SK-N-SH treated with all-trans-retinoic acid at 6 μM for 48 hours (cell line): ENCODE measurements at regions not wholly inside any gene's neighbourhood (a gene's known extent, or its start where the extent isn't known, plus 50 kb on each side); places are given as distances from the start of the nearest gene placed in this dataset.
A peak's percentile ranks its signal among the peaks of the same experiment; 100 is the strongest.

Source experiments
- ATAC-seq: fragments of 200-7000 bp; cut with Tn5 transposase; 3 replicates; pipeline ENCODE4 v1.9.1; 2020; ENCODE audit warnings: mild to moderate bottlenecking, moderate library complexity
- ARNTL ChIP-seq: fragments of 450-650 bp; formaldehyde crosslinking; IDR thresholded peaks from 2 replicates; pipeline ENCODE4 v1.5.0; 2020; ENCODE audit warnings: low read depth, mild to moderate bottlenecking, moderate library complexity, borderline replicate concordance
- BACH2 ChIP-seq: fragments of 250-450 bp; sonication (Bioruptor Pico); IDR thresholded peaks from 2 replicates; pipeline ENCODE4 v1.9.0; 2021; ENCODE audit warnings: mild to moderate bottlenecking, borderline replicate concordance
- CSDC2 ChIP-seq: fragments of 250-450 bp; sonication (Bioruptor Pico); IDR thresholded peaks from 2 replicates; pipeline ENCODE4 v1.5.0; 2020; ENCODE audit warnings: mild to moderate bottlenecking, moderate library complexity
- CSRNP3 ChIP-seq: fragments of 250-450 bp; sonication (Bioruptor Pico); IDR thresholded peaks from 2 replicates; pipeline ENCODE4 v1.5.1; 2021; ENCODE audit warnings: mild to moderate bottlenecking, moderate library complexity
- ESRRG ChIP-seq: fragments of 250-450 bp; sonication (Bioruptor Pico); IDR thresholded peaks from 2 replicates; pipeline ENCODE4 v1.6.1; 2021; ENCODE audit warnings: mild to moderate bottlenecking
- GLIS3 ChIP-seq: fragments of 250-450 bp; sonication (Bioruptor Pico); IDR thresholded peaks from 2 replicates; pipeline ENCODE4 v1.5.0; 2020; ENCODE audit warnings: mild to moderate bottlenecking, moderate library complexity
- ISL1 ChIP-seq: fragments of 250-450 bp; sonication (Bioruptor Pico); IDR thresholded peaks from 2 replicates; pipeline ENCODE4 v2.1.2; 2022; ENCODE audit warnings: mild to moderate bottlenecking, moderate library complexity
- OSR1 ChIP-seq: fragments of 250-450 bp; sonication (Bioruptor Pico); IDR thresholded peaks from 2 replicates; pipeline ENCODE4 v1.8.0; 2022; ENCODE audit warnings: moderate library complexity, mild to moderate bottlenecking, inconsistent platforms
- RARB ChIP-seq: fragments of 250-450 bp; sonication (Bioruptor Pico); IDR thresholded peaks from 2 replicates; pipeline ENCODE4 v1.8.0; 2021; ENCODE audit warnings: mild to moderate bottlenecking, moderate library complexity
- SNAI2 ChIP-seq: fragments of 250-450 bp; sonication (Bioruptor Pico); IDR thresholded peaks from 2 replicates; pipeline ENCODE4 v1.5.0; 2020; ENCODE audit warnings: mild to moderate bottlenecking, moderate library complexity
- TCF4 ChIP-seq: fragments of 250-450 bp; sonication (Bioruptor Pico); IDR thresholded peaks from 2 replicates; pipeline ENCODE4 v1.8.0; 2021; ENCODE audit warnings: mild to moderate bottlenecking, moderate library complexity, borderline replicate concordance
- TOX ChIP-seq: fragments of 250-450 bp; sonication (Bioruptor Pico); IDR thresholded peaks from 2 replicates; pipeline ENCODE4 v1.8.0; 2021; ENCODE audit warnings: mild to moderate bottlenecking, moderate library complexity, borderline replicate concordance
- TSHZ2 ChIP-seq: fragments of 250-450 bp; sonication (Bioruptor Pico); IDR thresholded peaks from 2 replicates; pipeline ENCODE4 v1.5.0; 2020; ENCODE audit warnings: mild to moderate bottlenecking, moderate library complexity
- ZC3H10 ChIP-seq: fragments of 250-450 bp; sonication (Bioruptor Pico); IDR thresholded peaks from 2 replicates; pipeline ENCODE4 v1.5.1; 2021; ENCODE audit warnings: mild to moderate bottlenecking, moderate library complexity
- ZFP3 ChIP-seq: fragments of 250-450 bp; sonication (Bioruptor Pico); IDR thresholded peaks from 2 replicates; pipeline ENCODE4 v1.5.0; 2020; ENCODE audit warnings: mild to moderate bottlenecking, moderate library complexity
- ZFP30 ChIP-seq: fragments of 450-650 bp; formaldehyde crosslinking; IDR thresholded peaks from 2 replicates; pipeline ENCODE4 v1.5.0; 2022; ENCODE audit warnings: mild to moderate bottlenecking, moderate library complexity
- ZNF565 ChIP-seq: fragments of 450-650 bp; formaldehyde crosslinking; conservative IDR thresholded peaks from 2 replicates; pipeline ENCODE4 v1.5.0; 2020; ENCODE audit warnings: low read depth, mild to moderate bottlenecking, moderate library complexity
- ZNF70 ChIP-seq: fragments of 450-650 bp; formaldehyde crosslinking; IDR thresholded peaks from 2 replicates; pipeline ENCODE4 v1.5.0; 2020; ENCODE audit warnings: mild to moderate bottlenecking, moderate library complexity
- ZNF8 ChIP-seq: fragments of 450-650 bp; formaldehyde crosslinking; IDR thresholded peaks from 2 replicates; pipeline ENCODE4 v1.5.0; 2020; ENCODE audit warnings: mild to moderate bottlenecking, moderate library complexity
- TF ChIP-seq, protein P1 (sequence below): fragments of 250-450 bp; sonication (Bioruptor Pico); IDR thresholded peaks from 2 replicates; pipeline ENCODE4 v1.8.0; 2021; ENCODE audit warnings: low read depth, mild to moderate bottlenecking, moderate library complexity, borderline replicate concordance

- TF ChIP-seq ZNF70 (CRISPR knock-in tag) = no peak
- TF ChIP-seq ZNF565 (CRISPR knock-in tag) = no peak
- no peak for TF ChIP-seq CSDC2 (CRISPR knock-in tag)
- TF ChIP-seq ZNF8 = no peak
- TF ChIP-seq TOX (CRISPR knock-in tag) = no peak
- TF ChIP-seq, protein P1, sequence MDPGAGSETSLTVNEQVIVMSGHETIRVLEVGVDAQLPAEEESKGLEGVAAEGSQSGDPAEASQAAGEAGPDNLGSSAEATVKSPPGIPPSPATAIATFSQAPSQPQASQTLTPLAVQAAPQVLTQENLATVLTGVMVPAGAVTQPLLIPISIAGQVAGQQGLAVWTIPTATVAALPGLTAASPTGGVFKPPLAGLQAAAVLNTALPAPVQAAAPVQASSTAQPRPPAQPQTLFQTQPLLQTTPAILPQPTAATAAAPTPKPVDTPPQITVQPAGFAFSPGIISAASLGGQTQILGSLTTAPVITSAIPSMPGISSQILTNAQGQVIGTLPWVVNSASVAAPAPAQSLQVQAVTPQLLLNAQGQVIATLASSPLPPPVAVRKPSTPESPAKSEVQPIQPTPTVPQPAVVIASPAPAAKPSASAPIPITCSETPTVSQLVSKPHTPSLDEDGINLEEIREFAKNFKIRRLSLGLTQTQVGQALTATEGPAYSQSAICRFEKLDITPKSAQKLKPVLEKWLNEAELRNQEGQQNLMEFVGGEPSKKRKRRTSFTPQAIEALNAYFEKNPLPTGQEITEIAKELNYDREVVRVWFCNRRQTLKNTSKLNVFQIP (CRISPR knock-in tag) = no peak
- TF ChIP-seq SNAI2 (CRISPR knock-in tag) = no peak
- no peak for TF ChIP-seq TSHZ2 (CRISPR knock-in tag)
- TF ChIP-seq ISL1 = no peak
- no peak for TF ChIP-seq ZC3H10 (CRISPR knock-in tag)
- TF ChIP-seq ESRRG (CRISPR knock-in tag) = no peak
- no peak for TF ChIP-seq ARNTL
- TF ChIP-seq OSR1 (CRISPR knock-in tag) = no peak
- no peak for TF ChIP-seq BACH2 (CRISPR knock-in tag)
- TF ChIP-seq GLIS3 = no peak
- TF ChIP-seq CSRNP3 (CRISPR knock-in tag) = no peak
- TF ChIP-seq RARB (CRISPR knock-in tag) = no peak
These were observed 68.9 kb upstream of the EXOC4 start for GRCh38 chr7:133183969-133184368.

GRCh38 chr7:133185512-133185911 lies 67.4 kb upstream of the EXOC4 start:
- ATAC-seq = no peak
- no peak for TF ChIP-seq CSDC2 (CRISPR knock-in tag)
- TF ChIP-seq SNAI2 (CRISPR knock-in tag) = no peak
- TF ChIP-seq ESRRG (CRISPR knock-in tag) = no peak
- TF ChIP-seq RARB (CRISPR knock-in tag) = no peak
- no peak for TF ChIP-seq TSHZ2 (CRISPR knock-in tag)
- TF ChIP-seq TOX (CRISPR knock-in tag) = no peak
- TF ChIP-seq GLIS3 = no peak
- TF ChIP-seq ZNF70 (CRISPR knock-in tag) = no peak
- TF ChIP-seq ISL1 = no peak
- no peak for TF ChIP-seq ZNF8
- no peak for TF ChIP-seq ZC3H10 (CRISPR knock-in tag)
- no peak for TF ChIP-seq TCF4 (CRISPR knock-in tag)
- no peak for TF ChIP-seq ARNTL

More at GRCh38 chr7:133183969-133184368, 68.9 kb upstream of the EXOC4 start:
- ATAC-seq = no peak

DNA sequence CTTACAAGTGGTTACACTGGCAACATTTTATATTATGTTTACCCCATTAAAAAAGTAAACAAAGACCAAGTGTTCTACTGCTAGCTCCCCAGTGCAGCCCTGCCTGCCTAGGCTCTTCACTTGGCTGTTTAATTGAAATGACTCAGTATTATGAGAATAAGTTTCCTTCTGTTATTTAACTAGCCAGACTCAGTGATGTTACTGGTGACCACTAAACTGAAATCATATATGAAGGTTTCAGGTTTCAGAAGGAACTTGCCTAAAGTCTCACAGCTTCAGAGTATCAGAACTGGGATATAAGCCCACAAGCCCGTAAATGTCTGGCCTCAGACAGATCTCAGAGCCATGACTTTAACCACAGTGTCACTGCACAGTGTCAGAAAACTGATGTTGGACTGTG lies 66.8 kb upstream of the EXOC4 start:
- peak; percentile 52 for ATAC-seq
- TF ChIP-seq ESRRG (CRISPR knock-in tag) (no peak), ARNTL (no peak), ZNF565 (CRISPR knock-in tag) (no peak), ZFP30 (no peak), TCF4 (CRISPR knock-in tag) (no peak), CSDC2 (CRISPR knock-in tag) (no peak), OSR1 (CRISPR knock-in tag) (no peak), CSRNP3 (CRISPR knock-in tag) (no peak), GLIS3 (no peak), ISL1 (no peak), TSHZ2 (CRISPR knock-in tag) (no peak), ZNF70 (CRISPR knock-in tag) (no peak), ZFP3 (CRISPR knock-in tag) (no peak), ZC3H10 (CRISPR knock-in tag) (no peak)
- TF ChIP-seq, protein P1 (CRISPR knock-in tag) = no peak
